ENCODE measurements at regions not wholly inside any gene's neighbourhood (a gene's known extent, or its start where the extent isn't known, plus 50 kb on each side); places are given as distances from the start of the nearest gene placed in this dataset.

- TF ChIP-seq MAX (IDR thresholded peaks at IDR 0.05; ENCODE audit: low read depth, low read length) (no peak), CBFB (IDR thresholded peaks at IDR 0.05; ENCODE audit: low read depth) (no peak), SREBF1 (IDR thresholded peaks at IDR 0.05; ENCODE audit: low read length) (no peak), SMC3 (IDR thresholded peaks at IDR 0.05; ENCODE audit: borderline replicate concordance, low read length) (no peak), ZNF274 (IDR thresholded peaks at IDR 0.05; ENCODE audit: insufficient read depth, insufficient read length) (no peak), POLR2AphosphoS5 (IDR thresholded peaks at IDR 0.05; ENCODE audit: low read length) (no peak), E4F1 (IDR thresholded peaks at IDR 0.05; ENCODE audit: borderline replicate concordance, partially characterized antibody) (no peak), SIN3A (IDR thresholded peaks at IDR 0.05; ENCODE audit: low read depth, low read length) (no peak), SMARCA5 (IDR thresholded peaks at IDR 0.05) (no peak), EP300 (IDR thresholded peaks at IDR 0.05; ENCODE audit: borderline replicate concordance in 1 of 2, control insufficient read depth in 1 of 2, low read depth in 2 of 2, low read length in 2 of 2) (no peak)
- TF ChIP-seq, protein P1, sequence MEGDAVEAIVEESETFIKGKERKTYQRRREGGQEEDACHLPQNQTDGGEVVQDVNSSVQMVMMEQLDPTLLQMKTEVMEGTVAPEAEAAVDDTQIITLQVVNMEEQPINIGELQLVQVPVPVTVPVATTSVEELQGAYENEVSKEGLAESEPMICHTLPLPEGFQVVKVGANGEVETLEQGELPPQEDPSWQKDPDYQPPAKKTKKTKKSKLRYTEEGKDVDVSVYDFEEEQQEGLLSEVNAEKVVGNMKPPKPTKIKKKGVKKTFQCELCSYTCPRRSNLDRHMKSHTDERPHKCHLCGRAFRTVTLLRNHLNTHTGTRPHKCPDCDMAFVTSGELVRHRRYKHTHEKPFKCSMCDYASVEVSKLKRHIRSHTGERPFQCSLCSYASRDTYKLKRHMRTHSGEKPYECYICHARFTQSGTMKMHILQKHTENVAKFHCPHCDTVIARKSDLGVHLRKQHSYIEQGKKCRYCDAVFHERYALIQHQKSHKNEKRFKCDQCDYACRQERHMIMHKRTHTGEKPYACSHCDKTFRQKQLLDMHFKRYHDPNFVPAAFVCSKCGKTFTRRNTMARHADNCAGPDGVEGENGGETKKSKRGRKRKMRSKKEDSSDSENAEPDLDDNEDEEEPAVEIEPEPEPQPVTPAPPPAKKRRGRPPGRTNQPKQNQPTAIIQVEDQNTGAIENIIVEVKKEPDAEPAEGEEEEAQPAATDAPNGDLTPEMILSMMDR (IDR thresholded peaks at IDR 0.05 in 2 of 3, conservative IDR thresholded peaks at IDR 0.05 in 1 of 3; ENCODE audit: control insufficient read depth in 2 of 3, extremely low read depth in 1 of 3, insufficient read depth in 1 of 3, low read depth in 3 of 3, low read length in 3 of 3): no peak
These were observed 496.2 kb upstream of the ZFHX3 start for GRCh38 chr16:73543970-73544599.
